GM13977 (cell line): ENCODE measurements at regions not wholly inside any gene's neighbourhood (a gene's known extent, or its start where the extent isn't known, plus 50 kb on each side); places are given as distances from the start of the nearest gene placed in this dataset.
"Not testable (repeated sequence)": the region's sequence is repeated elsewhere in the genome, so short reads cannot be mapped to it uniquely, and the experiment has no call there.

ENCODE experiments used
- DNase-seq: peaks from one replicate; pipeline ENCODE4 v3.0.0; 2012; ENCODE audit warnings: low spot score
- in situ Hi-C: fragments of 300-500 bp; cut with MboI; formaldehyde crosslinking; loops from one replicate; pipeline ENCODE4 v1.12.0; 2022; ENCODE audit warnings: low sequenced_read_pairs, low pct_unique_long_range_greater_than_20kb, mixed read lengths, inconsistent platforms; ENCODE audit not compliant: unreplicated experiment
- TF ChIP-seq, protein P1 (sequence below): IDR thresholded peaks from 2 replicates; pipeline ENCODE4 v1.5.1; 2012; ENCODE audit warnings: mild to moderate bottlenecking, control low read depth; ENCODE audit not compliant: insufficient read depth; ENCODE audit errors: extremely low read depth, missing control alignments

DNA sequence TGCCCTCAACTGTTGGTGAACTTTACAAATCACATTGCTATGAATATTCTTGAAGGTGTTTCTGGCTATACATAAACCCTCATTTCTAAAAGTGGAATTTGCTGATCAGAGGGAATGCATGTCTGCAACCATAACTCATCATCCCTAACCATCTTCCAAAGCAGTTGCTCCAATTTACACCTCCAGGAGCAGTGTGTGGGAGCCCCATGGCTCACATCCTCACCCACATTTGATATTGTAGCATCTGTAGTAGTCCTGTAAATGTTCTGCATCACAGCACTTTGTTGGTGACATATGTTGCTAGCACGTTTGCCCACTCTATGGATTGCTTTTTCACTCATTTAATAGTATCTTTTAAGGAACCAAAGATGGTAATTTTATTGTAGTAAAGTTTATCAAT is 183.8 kb upstream of the SMLR1 start:
- in situ Hi-C loops, result no loop called here
- no peak for DNase-seq
- TF ChIP-seq, protein P1, sequence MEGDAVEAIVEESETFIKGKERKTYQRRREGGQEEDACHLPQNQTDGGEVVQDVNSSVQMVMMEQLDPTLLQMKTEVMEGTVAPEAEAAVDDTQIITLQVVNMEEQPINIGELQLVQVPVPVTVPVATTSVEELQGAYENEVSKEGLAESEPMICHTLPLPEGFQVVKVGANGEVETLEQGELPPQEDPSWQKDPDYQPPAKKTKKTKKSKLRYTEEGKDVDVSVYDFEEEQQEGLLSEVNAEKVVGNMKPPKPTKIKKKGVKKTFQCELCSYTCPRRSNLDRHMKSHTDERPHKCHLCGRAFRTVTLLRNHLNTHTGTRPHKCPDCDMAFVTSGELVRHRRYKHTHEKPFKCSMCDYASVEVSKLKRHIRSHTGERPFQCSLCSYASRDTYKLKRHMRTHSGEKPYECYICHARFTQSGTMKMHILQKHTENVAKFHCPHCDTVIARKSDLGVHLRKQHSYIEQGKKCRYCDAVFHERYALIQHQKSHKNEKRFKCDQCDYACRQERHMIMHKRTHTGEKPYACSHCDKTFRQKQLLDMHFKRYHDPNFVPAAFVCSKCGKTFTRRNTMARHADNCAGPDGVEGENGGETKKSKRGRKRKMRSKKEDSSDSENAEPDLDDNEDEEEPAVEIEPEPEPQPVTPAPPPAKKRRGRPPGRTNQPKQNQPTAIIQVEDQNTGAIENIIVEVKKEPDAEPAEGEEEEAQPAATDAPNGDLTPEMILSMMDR, result no peak

DNA sequence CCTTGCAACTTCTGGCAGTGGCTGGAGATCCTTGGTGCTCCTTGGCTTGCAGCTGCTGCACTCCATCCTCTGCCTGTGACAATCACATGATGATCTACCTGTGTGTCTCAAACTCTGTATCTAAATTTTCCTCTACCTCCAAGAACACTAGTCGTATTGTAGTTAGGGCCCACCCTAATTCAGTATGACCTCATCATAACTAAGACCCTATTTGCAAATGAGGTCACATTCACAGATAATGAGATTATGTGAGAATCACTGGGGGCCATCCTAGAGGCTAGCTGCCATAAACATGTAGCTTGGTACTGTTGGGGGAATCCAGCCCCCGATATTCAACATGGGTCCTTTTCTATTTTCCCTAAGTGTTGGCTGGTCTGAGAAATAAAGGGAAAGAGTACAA is 183.0 kb upstream of the SMLR1 start:
- in situ Hi-C loops, result no loop called here
- TF ChIP-seq, protein P1, result no peak
- DNase-seq, result no peak

DNA sequence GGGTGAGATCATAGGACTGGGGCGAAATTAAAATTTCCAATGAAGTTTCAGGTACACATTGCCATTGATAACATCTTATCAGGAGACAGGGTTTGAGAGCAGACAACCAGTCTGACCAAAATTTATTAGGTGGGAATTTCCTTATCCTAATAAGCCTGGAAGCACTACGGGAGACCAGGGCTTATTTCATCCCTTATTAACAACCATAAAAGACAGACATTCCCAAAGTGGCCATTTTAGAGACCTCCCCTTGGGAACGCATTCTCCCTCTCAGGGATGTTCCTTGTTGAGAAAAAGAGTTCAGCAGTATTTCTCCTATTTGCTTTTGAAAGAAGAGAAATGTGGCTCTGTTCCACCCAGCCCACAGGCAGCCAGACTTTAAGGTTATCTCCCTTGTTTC is 182.4 kb upstream of the SMLR1 start:
- in situ Hi-C loops, DNase-seq: not testable (repeated sequence)

DNA sequence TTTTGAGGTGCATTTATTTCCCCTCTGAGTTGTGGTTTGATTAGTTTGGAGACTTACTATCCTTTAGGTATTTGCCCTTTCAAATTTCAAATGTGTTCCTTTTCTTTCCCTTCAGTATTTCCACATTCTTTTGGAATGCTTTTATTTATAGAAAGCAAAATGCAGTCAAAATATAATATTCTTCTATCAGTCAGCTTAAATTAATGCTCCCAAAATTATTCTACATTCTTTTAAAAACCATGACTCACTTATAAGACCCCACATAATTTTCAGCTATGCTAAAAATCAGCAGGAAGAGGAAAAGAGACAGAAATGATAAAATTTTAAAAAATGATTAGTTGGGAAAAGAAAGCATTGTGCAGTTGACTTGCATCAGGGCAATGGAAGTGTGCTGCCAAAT is 180.0 kb upstream of the SMLR1 start:
- in situ Hi-C loops, result no loop called here
- TF ChIP-seq, protein P1, result no peak
- DNase-seq, result no peak

DNA sequence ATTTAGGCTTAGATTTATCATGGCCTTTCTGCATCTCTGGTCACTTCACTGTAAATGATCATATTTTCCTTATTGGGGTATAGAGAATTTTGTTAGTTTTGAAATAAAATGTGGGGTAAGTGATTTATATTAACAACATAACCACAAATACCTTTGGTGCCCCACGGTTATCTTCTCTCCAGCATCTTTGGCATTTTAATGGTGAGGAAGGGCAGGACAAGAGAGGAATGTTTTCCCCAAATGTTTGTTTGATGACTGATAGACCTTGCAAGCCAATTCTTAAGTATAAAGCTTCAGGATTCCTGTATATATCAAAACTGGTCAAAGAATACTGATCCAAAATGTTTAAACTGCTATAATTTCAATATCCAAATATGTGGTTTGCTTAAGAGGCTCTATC is 171.6 kb upstream of the SMLR1 start:
- in situ Hi-C loops, result no loop called here
- no peak for DNase-seq
- TF ChIP-seq, protein P1, result no peak

DNA sequence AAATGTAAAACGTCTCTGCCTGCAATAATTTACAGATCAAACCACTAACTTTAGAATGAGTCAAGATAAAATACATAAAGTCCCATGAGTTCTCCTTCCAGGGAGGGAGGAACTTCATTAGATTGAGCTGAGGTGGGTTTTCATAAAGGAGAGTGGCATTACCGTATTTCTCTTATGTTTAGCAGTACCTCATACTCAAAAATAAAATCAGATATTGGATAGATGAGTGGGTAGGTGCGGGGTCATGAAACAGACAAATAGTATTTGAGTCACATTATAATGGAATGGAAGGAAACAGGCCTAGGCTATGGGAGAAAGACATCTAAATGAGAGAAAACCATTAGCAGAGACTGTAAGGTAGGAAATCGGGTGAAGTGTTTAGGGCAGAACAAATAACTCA is 166.1 kb upstream of the SMLR1 start:
- TF ChIP-seq, protein P1, result no peak
- no peak for DNase-seq
- in situ Hi-C loops, result no loop called here

DNA sequence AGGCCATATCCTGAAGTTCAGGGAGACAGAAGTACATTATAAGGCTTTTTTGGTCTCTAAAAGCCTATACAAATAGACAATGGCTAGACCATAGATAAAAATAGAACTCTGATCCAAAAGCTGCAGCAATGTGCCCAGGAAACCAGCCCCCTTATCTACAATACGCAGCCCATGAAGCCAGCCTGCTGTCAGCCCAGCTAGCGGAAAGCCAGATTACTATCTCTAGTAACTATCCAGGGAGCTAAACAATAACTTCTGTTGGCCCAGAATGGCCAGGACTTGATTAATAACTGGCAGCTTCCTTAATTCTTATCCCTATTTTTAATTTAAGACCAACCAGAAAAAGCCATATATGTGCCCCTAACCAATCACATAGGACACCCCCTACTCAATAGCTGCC is 160.4 kb upstream of the SMLR1 start:
- DNase-seq, result no peak
- in situ Hi-C loops, result no loop called here
- TF ChIP-seq, protein P1, result no peak
